Tibial nerve (tissue), 4 donors: ENCODE measurements at regions not wholly inside any gene's neighbourhood (a gene's known extent, or its start where the extent isn't known, plus 50 kb on each side); places are given as distances from the start of the nearest gene placed in this dataset.

ENCODE experiments used
- DNase-seq, 2 donors: peaks; one replicate each; pipeline ENCODE4 v3.0.0-alpha.2; 2019; ENCODE audit warnings: low spot score in 2 of 2
- H3K27ac ChIP-seq, 4 donors: fragments of 200-600 bp; sonication (generic) in 3 of 4; one replicate each; pipeline ENCODE4 v1.5.1; 2017 to 2019; ENCODE audit warnings: mild to moderate bottlenecking in 1 of 4
- H3K27me3 ChIP-seq, 2 donors: fragments of 200-600 bp; sonication (generic) in 1 of 2; one replicate each; pipeline versions ENCODE4 v1.5.1 to v1.6.0; 2017 to 2019
- H3K36me3 ChIP-seq, 3 donors: fragments of 200-600 bp; sonication (generic); one replicate each; pipeline ENCODE4 v1.5.1; 2018 to 2019
- H3K4me1 ChIP-seq, 4 donors: fragments of 200-600 bp; sonication (generic) in 3 of 4; one replicate each; pipeline ENCODE4 v1.5.1; 2017 to 2019
- H3K4me3 ChIP-seq, 4 donors: fragments of 200-600 bp; sonication (generic) in 3 of 4; one replicate each; pipeline ENCODE4 v1.5.1; 2017 to 2019; ENCODE audit warnings: mild to moderate bottlenecking in 1 of 4, moderate library complexity in 1 of 4
- H3K9me3 ChIP-seq, 4 donors: fragments of 200-600 bp; sonication (generic) in 3 of 4; one replicate each; pipeline ENCODE4 v1.5.1; 2017 to 2019
- CTCF ChIP-seq, 5 experiments: fragments of 200-600 bp in 3 of 5; fragments of 450-650 bp in 2 of 5; sonication (generic) in 3 of 5; IDR thresholded peaks; one replicate each; pipeline ENCODE4 v1.5.1; 2016 to 2019; ENCODE audit warnings: antibody characterized with exemption in 5 of 5, mild to moderate bottlenecking in 3 of 5, moderate library complexity in 2 of 5
- EP300 ChIP-seq, 2 donors: sonication (generic); formaldehyde crosslinking; IDR thresholded peaks; one replicate each; pipeline ENCODE4 v1.6.1; 2017; ENCODE audit warnings: antibody characterized with exemption in 2 of 2, mild to moderate bottlenecking in 1 of 2
- POLR2A ChIP-seq, 2 donors: fragments of 450-650 bp; IDR thresholded peaks; one replicate each; pipeline ENCODE4 v1.6.1; 2017; ENCODE audit warnings: antibody characterized with exemption in 2 of 2, mild to moderate bottlenecking in 2 of 2, moderate library complexity in 2 of 2
- WGBS, 2 donors: methylation state at CpG; one replicate each; pipeline ENCODE4 v1.1.5; 2018; 5-methylcytosine and 5-hydroxymethylcytosine counted together

- WGBS, 2 donors = 82 to 95% methylated on average over 4 of the region's 4 CpGs
- TF ChIP-seq CTCF (IDR thresholded peaks at IDR 0.05) (no peak), EP300 (IDR thresholded peaks at IDR 0.05) (no peak), POLR2A (IDR thresholded peaks at IDR 0.05) (no peak)
- Histone ChIP-seq H3K4me3 (no peak overlapping the region), H3K4me1 (no peaks in the 10 kb centered on the region), H3K27ac (no peak overlapping the region), H3K9me3 (no peaks in the 10 kb centered on the region), H3K36me3 (no peaks in the 10 kb centered on the region), H3K27me3 (no peaks in the 10 kb centered on the region)
- DNase-seq = no peak
Measured at GRCh38 chr5:74956278-74956677, 90.1 kb upstream of the FAM169A start.

GRCh38 chr5:74954919-74955318 is 88.7 kb upstream of the FAM169A start:
- no peak for DNase-seq
- Histone ChIP-seq H3K4me1 (no peaks in the 10 kb centered on the region), H3K27me3 (no peaks in the 10 kb centered on the region), H3K9me3 (no peaks in the 10 kb centered on the region), H3K27ac (no peak overlapping the region), H3K4me3 (no peak overlapping the region), H3K36me3 (no peaks in the 10 kb centered on the region)
- 79 to 87% methylated on average over 3 of the region's 3 CpGs for WGBS, 2 donors
- TF ChIP-seq POLR2A (IDR thresholded peaks at IDR 0.05) (no peak), CTCF (IDR thresholded peaks at IDR 0.05) (no peak), EP300 (IDR thresholded peaks at IDR 0.05) (no peak)

GRCh38 chr5:74953937-74954720 is 87.9 kb upstream of the FAM169A start:
- H3K27me3 ChIP-seq = no peaks in the 10 kb centered on the region
- no peaks in the 10 kb centered on the region for H3K36me3 ChIP-seq
- no peak for DNase-seq
- TF ChIP-seq CTCF (IDR thresholded peaks at IDR 0.05) = no peak
- TF ChIP-seq EP300 (IDR thresholded peaks at IDR 0.05) = no peak
- TF ChIP-seq POLR2A (IDR thresholded peaks at IDR 0.05) = no peak
- 69 to 70% methylated on average over 8 of the region's 8 CpGs for WGBS, 2 donors
- no peak overlapping the region for H3K4me3 ChIP-seq
- H3K4me1 ChIP-seq = no peaks in the 10 kb centered on the region
- no peaks in the 10 kb centered on the region for H3K9me3 ChIP-seq
- no peak overlapping the region for H3K27ac ChIP-seq

DNA sequence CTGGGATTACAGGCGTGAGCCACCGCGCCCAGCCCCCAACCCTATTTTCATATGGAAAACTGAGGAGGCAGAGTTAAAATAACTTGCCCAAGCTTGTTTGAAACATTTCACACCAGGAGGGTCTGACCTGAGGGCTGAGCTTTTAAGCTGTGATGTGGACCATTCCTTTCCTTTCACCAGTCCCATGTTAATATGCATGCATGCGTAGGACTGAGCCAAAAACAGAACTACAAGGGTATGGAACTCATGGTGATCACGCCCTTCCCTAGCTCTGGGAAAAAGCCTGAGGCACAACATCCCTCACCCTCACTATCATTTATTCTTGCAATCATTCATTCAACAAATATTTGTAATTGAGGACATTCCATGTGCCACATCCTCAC is 87.4 kb upstream of the FAM169A start:
- no peak overlapping the region for H3K27ac ChIP-seq
- no peaks in the 10 kb centered on the region for H3K9me3 ChIP-seq
- H3K4me1 ChIP-seq = no peaks in the 10 kb centered on the region
- no peak for DNase-seq
- H3K27me3 ChIP-seq = no peaks in the 10 kb centered on the region
- H3K36me3 ChIP-seq = no peaks in the 10 kb centered on the region
- TF ChIP-seq POLR2A (IDR thresholded peaks at IDR 0.05) (no peak), EP300 (IDR thresholded peaks at IDR 0.05) (no peak), CTCF (IDR thresholded peaks at IDR 0.05) (no peak)
- 94% methylated on average over 5 of the region's 5 CpGs for WGBS, 2 donors
- H3K4me3 ChIP-seq = no peak overlapping the region

- Histone ChIP-seq H3K9me3 (no peaks in the 10 kb centered on the region), H3K36me3 (no peaks in the 10 kb centered on the region), H3K27ac (no peak overlapping the region), H3K4me3 (no peak overlapping the region), H3K4me1 (no peaks in the 10 kb centered on the region), H3K27me3 (no peaks in the 10 kb centered on the region)
- WGBS, 2 donors = 53% methylated on average over 4 of the region's 4 CpGs
- DNase-seq = no peak
- no peak for TF ChIP-seq EP300 (IDR thresholded peaks at IDR 0.05)
- no peak for TF ChIP-seq POLR2A (IDR thresholded peaks at IDR 0.05)
- no peak for TF ChIP-seq CTCF (IDR thresholded peaks at IDR 0.05)
Measured at GRCh38 chr5:74952406-74952805, 86.2 kb upstream of the FAM169A start.
